ENCODE measurements at regions not wholly inside any gene's neighbourhood (a gene's known extent, or its start where the extent isn't known, plus 50 kb on each side); places are given as distances from the start of the nearest gene placed in this dataset.

GRCh38 chr21:24302400-24302799 is 1304.9 kb downstream of the MRPL39 start:
- TF ChIP-seq, protein P1, sequence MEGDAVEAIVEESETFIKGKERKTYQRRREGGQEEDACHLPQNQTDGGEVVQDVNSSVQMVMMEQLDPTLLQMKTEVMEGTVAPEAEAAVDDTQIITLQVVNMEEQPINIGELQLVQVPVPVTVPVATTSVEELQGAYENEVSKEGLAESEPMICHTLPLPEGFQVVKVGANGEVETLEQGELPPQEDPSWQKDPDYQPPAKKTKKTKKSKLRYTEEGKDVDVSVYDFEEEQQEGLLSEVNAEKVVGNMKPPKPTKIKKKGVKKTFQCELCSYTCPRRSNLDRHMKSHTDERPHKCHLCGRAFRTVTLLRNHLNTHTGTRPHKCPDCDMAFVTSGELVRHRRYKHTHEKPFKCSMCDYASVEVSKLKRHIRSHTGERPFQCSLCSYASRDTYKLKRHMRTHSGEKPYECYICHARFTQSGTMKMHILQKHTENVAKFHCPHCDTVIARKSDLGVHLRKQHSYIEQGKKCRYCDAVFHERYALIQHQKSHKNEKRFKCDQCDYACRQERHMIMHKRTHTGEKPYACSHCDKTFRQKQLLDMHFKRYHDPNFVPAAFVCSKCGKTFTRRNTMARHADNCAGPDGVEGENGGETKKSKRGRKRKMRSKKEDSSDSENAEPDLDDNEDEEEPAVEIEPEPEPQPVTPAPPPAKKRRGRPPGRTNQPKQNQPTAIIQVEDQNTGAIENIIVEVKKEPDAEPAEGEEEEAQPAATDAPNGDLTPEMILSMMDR (IDR thresholded peaks at IDR 0.05; ENCODE audit: low read depth, low read length, missing input control) = no peak
- TF ChIP-seq RAD21 (IDR thresholded peaks at IDR 0.05) = no peak
- no peak for TF ChIP-seq GABPA (IDR thresholded peaks at IDR 0.05 in 1 of 2, conservative IDR thresholded peaks at IDR 0.05 in 1 of 2)
- TF ChIP-seq, protein P2, sequence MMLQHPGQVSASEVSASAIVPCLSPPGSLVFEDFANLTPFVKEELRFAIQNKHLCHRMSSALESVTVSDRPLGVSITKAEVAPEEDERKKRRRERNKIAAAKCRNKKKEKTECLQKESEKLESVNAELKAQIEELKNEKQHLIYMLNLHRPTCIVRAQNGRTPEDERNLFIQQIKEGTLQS (IDR thresholded peaks at IDR 0.05) = no peak
- TF ChIP-seq REST (IDR thresholded peaks at IDR 0.05) = no peak
- TF ChIP-seq SP1 (IDR thresholded peaks at IDR 0.05) = no peak
- TF ChIP-seq, protein P3, sequence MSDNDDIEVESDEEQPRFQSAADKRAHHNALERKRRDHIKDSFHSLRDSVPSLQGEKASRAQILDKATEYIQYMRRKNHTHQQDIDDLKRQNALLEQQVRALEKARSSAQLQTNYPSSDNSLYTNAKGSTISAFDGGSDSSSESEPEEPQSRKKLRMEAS (IDR thresholded peaks at IDR 0.05) = no peak
- no peak for TF ChIP-seq TAF1 (conservative IDR thresholded peaks at IDR 0.05)
- no peak for TF ChIP-seq FOXA1 (IDR thresholded peaks at IDR 0.05)
- TF ChIP-seq JUND (IDR thresholded peaks at IDR 0.05) = no peak
